Thoracic aorta (tissue), 2 donors: ENCODE measurements at regions not wholly inside any gene's neighbourhood (a gene's known extent, or its start where the extent isn't known, plus 50 kb on each side); places are given as distances from the start of the nearest gene placed in this dataset.

ENCODE experiments used
- ATAC-seq: fragments of 150-250 bp; one replicate; pipeline ENCODE4 v1.8.0; 2017; ENCODE audit warnings: low read depth; ENCODE audit not compliant: insufficient number of reproducible peaks, low FRiP score
- DNase-seq: peaks from one replicate; pipeline ENCODE4 v3.0.0-alpha.2; 2020; ENCODE audit warnings: low spot score
- H3K27ac ChIP-seq, 2 donors: fragments of 200-600 bp; sonication (generic); 1 replicate in 1 of 2; 2 replicates in 1 of 2; pipeline ENCODE4 v1.5.1; 2016; ENCODE audit warnings: mild to moderate bottlenecking in 2 of 2, moderate library complexity in 2 of 2
- H3K27me3 ChIP-seq: fragments of 200-600 bp; sonication (generic); replicated peaks from 2 replicates; pipeline ENCODE4 v1.6.0; 2016; ENCODE audit warnings: mild to moderate bottlenecking; ENCODE audit not compliant: insufficient read depth
- H3K36me3 ChIP-seq: fragments of 200-600 bp; sonication (generic); one replicate; pipeline ENCODE4 v1.5.1; 2016
- H3K4me1 ChIP-seq, 2 donors: fragments of 200-600 bp; sonication (generic); 1 replicate in 1 of 2; 2 replicates in 1 of 2; pipeline versions ENCODE4 v1.5.1 to v1.6.0; 2016; ENCODE audit warnings: low read depth in 2 of 2, mild to moderate bottlenecking in 1 of 2; ENCODE audit not compliant: control insufficient read depth in 1 of 2
- H3K4me3 ChIP-seq: fragments of 200-600 bp; sonication (generic); 2 replicates; pipeline ENCODE4 v1.5.1; 2016; ENCODE audit warnings: mild to moderate bottlenecking
- H3K9me3 ChIP-seq: fragments of 200-600 bp; sonication (generic); 2 replicates; pipeline ENCODE4 v1.5.1; 2016
- TF ChIP-seq, protein P1 (sequence below): fragments of 200-600 bp; sonication (generic); IDR thresholded peaks from one replicate; pipeline ENCODE4 v1.5.1; 2019; ENCODE audit warnings: antibody characterized with exemption

DNA sequence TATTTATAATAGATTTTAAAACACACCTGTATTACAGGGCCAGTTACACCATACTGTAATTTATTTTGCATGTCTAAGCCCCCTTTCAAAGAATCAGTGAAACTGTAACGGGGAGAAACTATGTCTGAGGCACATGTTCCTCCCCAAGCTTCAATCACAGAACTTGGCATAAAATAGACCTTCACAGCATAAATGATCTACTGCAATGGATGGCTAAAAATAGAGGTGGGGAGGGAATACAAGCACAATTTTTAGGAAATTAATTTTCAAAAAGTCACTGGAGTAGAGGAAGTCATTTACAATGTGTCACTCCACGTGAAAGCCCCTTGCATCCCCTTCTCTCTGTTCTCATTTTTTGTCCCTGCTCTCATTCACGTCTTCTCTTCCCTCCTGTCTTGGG lies 385.2 kb downstream of the TNS3 start:
- Histone ChIP-seq H3K4me1 (peaks cover 0 to 8% of the 10 kb centered on the region in 2 donors), H3K36me3 (no peaks in the 10 kb centered on the region), H3K27ac (no peak overlapping the region), H3K9me3 (no peaks in the 10 kb centered on the region), H3K27me3 (no peaks in the 10 kb centered on the region), H3K4me3 (no peak overlapping the region)
- no peak for ATAC-seq
- TF ChIP-seq, protein P1, sequence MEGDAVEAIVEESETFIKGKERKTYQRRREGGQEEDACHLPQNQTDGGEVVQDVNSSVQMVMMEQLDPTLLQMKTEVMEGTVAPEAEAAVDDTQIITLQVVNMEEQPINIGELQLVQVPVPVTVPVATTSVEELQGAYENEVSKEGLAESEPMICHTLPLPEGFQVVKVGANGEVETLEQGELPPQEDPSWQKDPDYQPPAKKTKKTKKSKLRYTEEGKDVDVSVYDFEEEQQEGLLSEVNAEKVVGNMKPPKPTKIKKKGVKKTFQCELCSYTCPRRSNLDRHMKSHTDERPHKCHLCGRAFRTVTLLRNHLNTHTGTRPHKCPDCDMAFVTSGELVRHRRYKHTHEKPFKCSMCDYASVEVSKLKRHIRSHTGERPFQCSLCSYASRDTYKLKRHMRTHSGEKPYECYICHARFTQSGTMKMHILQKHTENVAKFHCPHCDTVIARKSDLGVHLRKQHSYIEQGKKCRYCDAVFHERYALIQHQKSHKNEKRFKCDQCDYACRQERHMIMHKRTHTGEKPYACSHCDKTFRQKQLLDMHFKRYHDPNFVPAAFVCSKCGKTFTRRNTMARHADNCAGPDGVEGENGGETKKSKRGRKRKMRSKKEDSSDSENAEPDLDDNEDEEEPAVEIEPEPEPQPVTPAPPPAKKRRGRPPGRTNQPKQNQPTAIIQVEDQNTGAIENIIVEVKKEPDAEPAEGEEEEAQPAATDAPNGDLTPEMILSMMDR = no peak
- no peak for DNase-seq

DNA sequence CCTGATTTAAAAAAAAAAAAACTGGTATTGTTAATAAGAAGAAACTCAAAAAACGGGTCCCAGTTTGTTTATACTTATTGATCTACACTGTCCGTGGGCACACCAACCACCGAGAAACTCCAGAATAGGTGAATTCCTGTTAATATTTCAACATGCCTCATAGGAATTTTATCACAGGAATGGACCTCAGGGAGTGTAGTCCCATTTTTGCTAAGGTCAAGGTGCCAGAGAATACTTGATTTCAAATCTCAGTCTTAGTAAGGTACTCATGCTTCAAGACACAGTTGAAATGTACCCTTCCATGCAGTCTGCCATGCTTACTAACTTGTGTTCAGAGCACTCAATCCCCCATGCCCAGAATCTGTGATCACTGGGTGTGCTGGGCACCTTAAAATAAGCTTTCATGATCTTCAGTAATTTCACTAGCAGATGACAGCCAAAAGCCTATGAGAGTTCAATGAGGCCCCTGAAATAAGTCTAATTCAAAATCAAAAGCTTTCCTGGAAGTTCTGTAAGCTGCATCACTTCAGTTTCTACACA lies 385.7 kb downstream of the TNS3 start:
- H3K27ac ChIP-seq = no peak overlapping the region
- H3K27me3 ChIP-seq = no peaks in the 10 kb centered on the region
- H3K36me3 ChIP-seq = no peaks in the 10 kb centered on the region
- H3K9me3 ChIP-seq = no peaks in the 10 kb centered on the region
- TF ChIP-seq, protein P1 = no peak
- no peak overlapping the region for H3K4me3 ChIP-seq
- DNase-seq (no peak), ATAC-seq (no peak)
- peaks cover 0 to 8% of the 10 kb centered on the region in 2 donors for H3K4me1 ChIP-seq

DNA sequence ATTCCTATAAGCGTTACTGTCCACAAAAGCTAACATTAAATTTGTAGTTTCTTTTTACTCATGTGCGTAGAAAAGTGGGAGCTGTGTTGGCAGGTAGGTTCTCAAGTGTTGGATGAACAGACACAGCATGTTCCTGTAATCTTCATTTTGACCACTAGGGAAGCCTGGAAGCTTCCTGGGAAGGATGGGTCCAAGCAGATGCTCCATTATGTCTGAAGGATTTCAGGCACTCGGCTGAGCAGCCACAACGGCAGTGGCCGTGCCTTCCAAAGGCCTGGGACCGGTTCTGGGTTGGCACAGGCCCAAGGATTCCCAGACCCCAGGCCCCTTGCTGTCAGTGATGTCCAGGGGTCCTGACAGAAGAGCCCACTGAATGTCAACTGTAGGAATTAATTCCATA lies 386.3 kb downstream of the TNS3 start:
- H3K9me3 ChIP-seq = no peaks in the 10 kb centered on the region
- ATAC-seq = no peak

DNA sequence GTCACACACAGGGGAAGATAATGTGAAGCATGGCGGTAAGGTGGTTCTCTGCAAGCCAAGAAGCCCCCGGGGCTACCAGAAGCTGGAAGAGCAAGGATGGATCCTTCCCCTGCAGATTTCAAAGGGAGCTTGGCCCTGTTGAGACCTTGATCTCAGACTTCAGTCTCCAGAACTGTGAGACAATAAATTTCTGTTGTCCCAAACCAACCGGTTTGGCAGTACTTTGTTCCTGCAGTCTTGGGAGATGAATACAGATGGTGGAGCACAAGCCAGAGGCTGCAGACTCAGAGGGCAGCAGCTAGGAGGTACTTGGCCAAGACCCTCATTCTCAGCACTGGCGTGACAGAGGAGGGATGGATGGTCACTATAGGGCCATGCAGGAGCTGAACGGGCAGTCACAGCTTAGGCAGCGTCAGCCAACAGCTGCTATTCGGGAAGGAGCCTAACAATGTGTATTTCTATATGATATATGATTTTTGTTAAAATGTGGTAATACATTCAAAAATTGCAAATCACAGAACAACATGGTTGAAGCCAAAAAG lies 387.3 kb downstream of the TNS3 start:
- Histone ChIP-seq H3K4me1 (peaks cover 0 to 8% of the 10 kb centered on the region in 2 donors), H3K9me3 (no peaks in the 10 kb centered on the region), H3K27me3 (no peaks in the 10 kb centered on the region), H3K36me3 (no peaks in the 10 kb centered on the region), H3K27ac (no peak overlapping the region), H3K4me3 (no peak overlapping the region)
- DNase-seq = no peak
- TF ChIP-seq, protein P1 = no peak
- ATAC-seq = no peak

More for the DNA sequence above, 386.3 kb downstream of the TNS3 start:
- H3K27ac ChIP-seq = no peak overlapping the region
- peaks cover 0 to 8% of the 10 kb centered on the region in 2 donors for H3K4me1 ChIP-seq
- H3K4me3 ChIP-seq = no peak overlapping the region
- no peaks in the 10 kb centered on the region for H3K36me3 ChIP-seq
- TF ChIP-seq, protein P1 = peak; percentile 16
- no peaks in the 10 kb centered on the region for H3K27me3 ChIP-seq
- no peak for DNase-seq

DNA sequence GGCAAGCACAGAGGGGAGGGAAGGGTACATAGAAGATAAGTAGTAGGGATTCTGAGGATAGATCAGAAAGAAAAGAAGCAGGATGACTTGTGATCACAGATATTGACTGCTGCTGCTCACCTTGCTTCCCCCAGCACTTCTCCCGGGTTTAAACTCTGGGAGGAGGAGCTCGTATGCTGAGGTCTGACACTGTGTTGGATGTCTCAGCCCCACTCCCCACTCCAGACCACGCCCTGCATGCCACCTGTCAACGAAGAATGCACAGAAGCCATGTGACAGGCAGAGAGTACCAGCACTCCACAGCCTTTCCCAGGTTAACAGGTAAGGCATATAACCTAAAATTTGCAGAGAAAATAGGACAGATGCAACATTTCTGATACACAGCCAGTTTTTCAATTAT lies 388.9 kb downstream of the TNS3 start:
- TF ChIP-seq, protein P1 = no peak
- no peak for DNase-seq
- H3K36me3 ChIP-seq = no peaks in the 10 kb centered on the region
- H3K4me1 ChIP-seq = peaks cover 0 to 8% of the 10 kb centered on the region in 2 donors
- H3K27me3 ChIP-seq = no peaks in the 10 kb centered on the region
- no peak overlapping the region for H3K27ac ChIP-seq
- ATAC-seq = no peak
- H3K4me3 ChIP-seq = no peak overlapping the region
- no peaks in the 10 kb centered on the region for H3K9me3 ChIP-seq
